ENCODE measurements at regions not wholly inside any gene's neighbourhood (a gene's known extent, or its start where the extent isn't known, plus 50 kb on each side); places are given as distances from the start of the nearest gene placed in this dataset.

- TF ChIP-seq CTCF (IDR thresholded peaks at IDR 0.05) (no peak), POLR2A (IDR thresholded peaks at IDR 0.05) (no peak)
These were observed 133.4 kb downstream of the ACTL7B start for GRCh38 chr9:108722396-108722795.
